NCI-H2196 treated with DMSO at 0.1 percent for 48 hours (cell line): ENCODE measurements at regions not wholly inside any gene's neighbourhood (a gene's known extent, or its start where the extent isn't known, plus 50 kb on each side); places are given as distances from the start of the nearest gene placed in this dataset.
A peak's percentile ranks its signal among the peaks of the same experiment; 100 is the strongest.
"Not testable (repeated sequence)": the region's sequence is repeated elsewhere in the genome, so short reads cannot be mapped to it uniquely, and the experiment has no call there.

Experiments
- DNase-seq: peaks from one replicate; lab custom pipeline; 2025; ENCODE audit not compliant: unreplicated experiment; lab: John Stamatoyannopoulos, UW

DNA sequence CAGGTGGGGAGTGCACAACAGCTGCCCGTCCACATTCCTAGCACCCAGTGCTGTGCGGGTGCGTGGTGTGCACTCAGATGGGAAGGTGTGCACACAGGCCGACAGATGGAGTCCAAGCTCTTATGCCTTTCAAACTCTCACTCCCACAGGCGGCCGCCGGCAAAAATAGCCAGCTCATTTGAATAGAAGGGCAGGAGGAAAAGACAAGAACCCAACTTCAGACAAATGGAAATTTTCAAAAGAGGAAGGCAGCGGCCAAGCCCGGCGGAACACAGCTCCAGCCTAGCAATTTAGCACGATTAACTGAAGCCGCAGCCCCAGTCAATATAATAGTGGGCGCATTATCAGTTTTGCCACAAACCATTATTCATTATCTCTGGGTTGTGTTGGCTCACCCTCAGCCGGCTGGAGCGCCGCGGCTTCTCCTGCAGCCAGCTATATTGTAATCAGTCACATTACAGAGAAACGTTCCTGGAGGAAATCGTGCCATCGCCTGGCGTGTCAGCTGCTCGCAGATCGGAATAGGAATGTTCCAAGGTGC, 103.9 kb upstream of the SEC14L1 start:
- no peak for DNase-seq

DNA sequence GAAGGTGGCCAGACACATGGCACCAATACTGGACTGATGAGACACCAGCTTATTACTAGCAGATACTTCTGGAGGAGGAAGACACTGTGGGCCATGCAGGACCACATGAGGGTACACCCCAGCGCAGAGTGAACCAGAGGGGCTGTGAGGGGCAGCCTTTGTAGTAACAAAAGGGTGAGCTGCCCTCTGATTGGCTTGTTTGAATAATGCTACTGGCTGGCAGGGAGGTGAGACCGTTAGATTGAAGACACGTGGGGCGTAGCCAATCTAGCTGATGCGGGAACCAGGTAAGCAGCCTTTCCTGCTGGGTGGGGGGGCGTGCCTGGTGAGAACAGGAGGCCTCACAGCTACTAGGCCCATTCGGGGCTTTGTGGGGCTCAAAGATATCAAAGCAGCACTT, 102.8 kb upstream of the SEC14L1 start:
- no peak for DNase-seq

DNA sequence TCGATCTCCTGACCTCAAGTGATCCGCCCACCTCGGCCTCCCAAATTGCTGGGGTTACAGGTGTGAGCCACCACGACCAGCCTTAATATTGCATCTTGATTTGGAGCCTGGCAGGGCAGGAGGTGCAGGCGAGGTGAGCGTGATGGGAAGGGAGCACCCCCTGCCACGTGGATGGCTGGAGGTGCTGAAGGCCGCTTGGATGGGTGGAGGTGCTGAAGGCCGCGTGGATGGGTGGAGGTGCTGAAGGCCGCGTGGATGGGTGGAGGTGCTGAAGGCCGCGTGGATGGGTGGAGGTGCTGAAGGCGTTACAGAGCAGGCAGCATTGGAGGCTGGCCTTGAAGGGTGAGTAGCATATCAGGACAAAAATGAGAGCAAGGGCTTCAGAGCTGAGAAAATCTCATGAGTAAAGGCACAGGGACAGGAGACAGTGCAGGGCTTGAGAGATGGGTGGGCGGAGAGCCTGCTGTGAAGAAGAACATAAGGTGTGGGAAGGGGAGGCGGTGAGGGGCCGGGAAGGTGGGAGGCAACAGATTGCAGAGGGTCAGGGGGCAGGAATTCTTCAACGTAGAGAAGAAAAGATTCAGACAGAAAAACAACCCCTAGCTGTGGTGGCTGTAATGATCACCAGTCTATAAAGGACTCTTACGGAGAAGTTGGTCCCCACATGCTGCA, 101.7 kb upstream of the SEC14L1 start:
- no peak for DNase-seq

DNA sequence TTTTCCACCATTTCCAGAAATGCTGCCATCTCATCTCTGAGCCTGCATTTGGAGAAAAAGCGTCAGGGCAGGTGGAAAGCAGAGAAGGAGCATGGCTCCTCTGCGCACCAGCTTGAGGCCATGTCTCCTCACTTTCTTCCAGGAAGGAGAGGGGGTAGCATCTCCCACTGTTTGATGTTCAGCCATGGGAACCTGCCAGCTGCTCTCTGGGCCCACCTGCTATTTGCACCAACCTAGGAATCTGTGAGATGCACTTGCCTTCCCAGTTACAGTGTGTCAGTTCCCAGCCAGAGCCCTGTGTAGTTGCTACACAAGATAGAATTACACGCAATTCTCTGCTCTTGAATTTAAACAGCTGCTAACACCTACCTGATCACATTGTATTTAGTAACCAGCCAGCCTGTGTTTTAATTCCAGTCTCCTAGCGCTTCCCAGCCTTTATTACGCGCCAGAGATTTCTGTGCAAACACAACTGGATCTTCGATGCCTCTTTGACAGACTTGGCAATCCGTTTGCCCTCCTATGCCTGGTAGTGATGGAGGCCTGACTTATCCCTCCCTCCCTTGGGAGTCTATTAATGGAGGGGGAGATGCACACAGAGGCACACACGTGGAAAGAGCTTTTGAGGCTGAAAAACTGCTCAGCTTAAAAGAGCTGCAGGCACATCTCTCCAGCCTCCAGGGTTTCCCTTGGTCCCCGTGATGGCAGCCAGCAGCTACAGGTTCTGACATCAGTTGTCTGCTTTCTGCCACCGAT, 98.1 kb upstream of the SEC14L1 start:
- DNase-seq: peak; percentile 86

DNA sequence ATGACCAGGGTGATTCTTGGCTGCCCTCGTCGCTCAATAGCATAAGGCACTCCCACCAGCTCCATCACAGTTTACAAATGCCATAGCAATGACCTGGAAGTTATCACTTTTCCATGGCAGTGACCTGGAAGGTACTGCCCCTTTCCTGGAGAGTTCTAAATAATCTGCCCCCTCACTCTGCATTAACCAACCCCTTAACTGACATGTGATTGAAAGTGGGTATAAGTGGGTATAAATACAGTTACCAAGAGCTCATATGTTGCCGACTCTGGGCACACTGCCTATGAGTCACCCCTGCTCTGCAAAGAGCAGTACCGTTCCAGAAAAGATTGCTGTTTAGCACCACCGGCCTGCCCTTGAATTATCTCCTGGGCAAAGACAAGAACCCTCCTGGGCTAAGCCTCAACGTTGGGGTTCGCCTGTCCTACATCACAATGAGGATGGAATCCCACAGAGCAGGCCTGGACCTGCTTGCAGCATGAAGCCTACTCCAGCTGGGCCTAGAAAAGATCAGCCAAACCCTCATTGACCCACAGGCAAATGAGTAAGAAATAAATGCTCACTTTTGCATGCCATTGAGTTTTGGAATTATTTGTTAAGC, 95.2 kb upstream of the SEC14L1 start:
- no peak for DNase-seq

DNA sequence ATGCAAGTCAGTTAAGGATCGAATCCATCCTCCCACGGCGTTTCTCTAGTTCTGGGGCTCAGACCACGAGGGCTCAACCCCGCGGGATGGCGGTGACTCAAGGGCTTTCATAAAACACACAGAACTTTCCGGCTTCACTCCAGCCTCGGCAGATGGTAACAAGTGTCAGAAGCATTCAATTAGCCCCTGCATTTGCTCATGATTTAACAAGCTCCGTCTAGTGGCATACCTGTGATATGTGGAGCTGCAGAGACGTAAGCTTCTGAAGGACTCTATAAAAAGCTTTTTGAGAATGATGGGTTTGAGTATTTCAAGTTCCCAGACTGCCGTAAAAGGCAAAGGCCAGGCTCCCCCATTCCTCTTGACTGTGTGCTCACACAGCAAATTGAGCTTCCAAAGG, 91.3 kb upstream of the SEC14L1 start:
- DNase-seq: no peak

DNA sequence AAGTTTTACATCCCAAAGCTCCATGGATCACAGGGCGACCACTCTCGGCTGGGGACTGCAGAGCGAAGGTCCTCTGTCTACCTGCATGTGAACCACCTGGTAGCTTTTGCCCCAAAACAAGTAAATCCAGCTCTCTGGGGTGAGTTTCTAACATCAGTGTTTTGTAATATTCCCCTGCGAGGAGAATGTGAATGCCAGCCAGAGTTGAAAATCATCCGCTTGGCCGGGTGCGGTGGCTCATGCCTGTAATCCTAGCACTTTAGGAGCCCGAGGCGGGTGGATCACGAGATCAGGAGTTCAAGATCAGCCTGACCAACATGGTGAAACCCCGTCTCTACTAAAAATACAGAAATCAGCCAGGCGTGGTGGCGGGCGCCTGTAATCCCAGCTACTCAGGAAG, 89.9 kb upstream of the SEC14L1 start:
- not testable (repeated sequence) for DNase-seq

DNA sequence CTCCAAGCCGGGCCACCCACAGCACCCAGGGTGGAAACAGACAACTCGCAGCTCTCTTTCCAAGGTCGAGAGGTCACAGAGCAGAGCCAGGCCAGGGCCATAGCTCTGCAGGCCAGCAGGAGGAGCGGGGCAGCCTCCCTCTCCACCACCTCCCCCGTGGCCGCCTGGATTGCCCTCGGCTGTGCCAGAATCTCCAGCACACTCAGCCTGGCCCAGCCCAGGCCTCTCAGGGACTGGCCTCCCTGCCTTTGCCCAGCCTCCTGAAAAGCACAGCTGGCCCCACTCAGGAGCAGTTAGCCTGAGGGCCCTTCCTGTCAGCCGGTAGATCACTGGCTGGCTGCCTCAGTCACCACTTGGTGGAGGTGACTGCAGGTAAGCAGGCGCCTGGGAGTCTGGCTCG, 85.8 kb upstream of the SEC14L1 start:
- DNase-seq: peak; percentile 84

DNA sequence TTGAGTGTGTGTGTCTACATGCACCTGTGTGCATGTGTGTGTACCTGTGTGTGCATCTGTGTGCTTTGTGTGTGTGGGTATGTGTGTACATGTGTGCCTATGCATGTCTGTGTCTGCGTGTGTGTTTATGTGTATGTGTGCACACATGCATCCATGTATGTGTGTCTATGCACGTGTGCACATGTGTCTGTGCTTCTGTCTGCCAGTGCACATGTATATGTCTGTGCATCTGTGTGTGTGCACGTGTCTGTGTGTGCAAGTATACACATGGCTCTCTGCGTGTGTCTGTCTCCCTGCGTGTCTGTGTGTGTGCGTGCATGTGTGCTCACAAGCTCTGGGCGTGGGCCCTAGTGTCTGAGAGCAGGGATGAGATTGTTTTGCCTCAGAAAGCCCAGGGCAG, 85.3 kb upstream of the SEC14L1 start:
- no peak for DNase-seq

DNA sequence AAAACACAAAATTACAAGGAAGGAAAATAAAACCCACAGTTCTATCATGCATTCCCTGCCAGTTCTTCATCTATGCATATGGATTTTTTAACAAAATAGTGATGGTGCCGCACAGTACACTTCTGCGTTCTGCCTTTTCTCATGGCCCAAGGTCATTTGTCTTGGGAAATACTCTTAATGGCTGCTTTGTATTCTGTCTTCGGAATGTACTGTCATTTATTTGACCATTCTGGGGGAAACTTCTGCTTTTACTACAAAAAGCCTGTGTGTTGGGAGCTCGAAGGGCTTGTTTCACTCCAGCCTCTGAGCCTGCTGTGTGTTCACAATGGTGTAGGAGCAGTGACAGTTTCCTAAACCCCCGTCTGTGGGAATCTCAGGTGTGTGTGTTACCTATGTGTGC, 82.8 kb upstream of the SEC14L1 start:
- DNase-seq: no peak

DNA sequence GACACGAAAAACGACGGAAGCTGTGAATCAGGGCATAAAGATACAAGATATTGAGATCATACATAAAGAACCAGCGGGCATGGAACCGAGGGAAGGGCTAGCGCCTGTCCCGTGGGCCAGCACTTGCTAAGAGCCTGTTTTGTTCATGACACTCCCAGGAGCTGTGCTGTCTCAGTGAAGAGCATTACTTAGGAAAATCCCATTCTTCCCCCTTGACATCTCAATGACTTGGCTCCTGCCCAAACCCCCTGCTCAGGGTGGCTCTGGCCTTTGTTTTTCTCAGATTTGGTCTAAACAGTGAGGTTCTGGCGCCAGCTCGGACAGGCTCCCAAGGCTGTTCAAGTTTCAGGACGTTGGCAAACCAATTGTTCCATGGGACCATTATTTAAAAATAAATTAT, 79.1 kb upstream of the SEC14L1 start:
- DNase-seq: no peak

DNA sequence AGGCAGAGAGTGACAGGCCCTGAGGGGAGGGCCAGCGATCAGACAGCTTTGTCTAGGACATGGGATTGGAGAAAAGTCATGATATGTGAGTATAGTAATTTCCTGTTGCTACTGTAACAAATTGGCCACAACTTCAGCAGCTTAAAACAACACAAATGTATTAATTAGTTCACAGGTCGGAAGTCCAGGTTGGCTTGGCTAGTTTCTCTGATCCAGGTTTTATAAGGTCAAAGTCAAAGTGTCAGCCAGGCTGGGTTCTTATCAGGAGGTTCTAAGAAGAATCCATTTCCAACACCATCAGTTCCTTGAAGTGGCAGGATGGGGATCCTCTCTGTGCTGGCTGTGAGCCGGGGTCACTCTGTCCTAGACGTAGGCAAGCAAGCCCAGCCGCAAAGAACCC, 76.2 kb upstream of the SEC14L1 start:
- DNase-seq: no peak

DNA sequence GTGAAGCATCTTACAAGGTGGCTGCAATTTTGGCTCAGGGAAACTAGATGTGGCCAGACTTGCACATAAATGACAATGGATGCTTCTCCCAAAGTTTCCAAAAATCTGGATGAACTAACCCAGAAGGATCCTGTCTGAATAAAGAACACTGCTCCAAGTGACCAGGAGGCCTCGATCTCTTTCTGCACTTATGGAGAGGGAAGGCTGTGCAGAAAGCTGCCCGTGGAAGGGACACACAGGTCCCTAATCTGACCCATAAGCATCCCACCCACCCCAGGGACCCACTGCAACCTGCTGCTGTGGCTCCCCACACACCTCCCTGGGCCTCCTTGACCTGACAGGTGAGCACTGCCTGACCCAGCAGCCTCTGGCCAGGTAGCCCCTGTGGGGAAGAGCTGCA, 74.6 kb upstream of the SEC14L1 start:
- DNase-seq: no peak

DNA sequence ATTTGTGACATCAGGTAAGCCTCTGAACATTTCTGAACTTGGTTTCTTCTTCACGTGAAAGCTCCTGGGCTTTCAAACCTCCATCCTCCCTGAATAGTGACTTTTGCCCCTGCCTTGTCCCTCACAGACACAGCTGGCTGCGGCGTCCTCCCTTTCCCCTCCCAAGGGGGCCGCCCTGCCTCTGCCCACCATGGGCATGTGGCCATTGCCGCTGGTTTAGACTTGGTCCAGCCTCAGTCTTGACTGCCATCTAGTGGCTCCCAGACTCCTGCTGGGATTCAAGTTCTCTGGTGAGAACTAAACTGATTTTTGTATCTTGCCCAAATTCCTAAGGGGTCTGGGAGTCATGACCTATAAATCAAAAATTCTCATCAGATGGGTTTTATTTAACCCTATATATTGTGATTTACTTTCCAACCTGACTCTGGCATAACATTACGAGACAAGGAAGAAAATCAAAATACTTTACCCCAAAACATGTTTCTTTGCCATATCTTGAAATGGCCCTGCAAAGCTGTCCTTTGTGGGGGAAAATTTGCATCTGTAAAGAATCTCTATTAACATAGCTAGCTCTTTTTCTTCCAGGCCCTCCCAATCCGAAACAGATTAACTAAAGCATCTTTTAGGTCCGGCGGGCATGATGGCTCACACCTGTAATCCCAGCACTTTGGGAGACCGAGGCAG, 73.9 kb upstream of the SEC14L1 start:
- peak; percentile 63 for DNase-seq

DNA sequence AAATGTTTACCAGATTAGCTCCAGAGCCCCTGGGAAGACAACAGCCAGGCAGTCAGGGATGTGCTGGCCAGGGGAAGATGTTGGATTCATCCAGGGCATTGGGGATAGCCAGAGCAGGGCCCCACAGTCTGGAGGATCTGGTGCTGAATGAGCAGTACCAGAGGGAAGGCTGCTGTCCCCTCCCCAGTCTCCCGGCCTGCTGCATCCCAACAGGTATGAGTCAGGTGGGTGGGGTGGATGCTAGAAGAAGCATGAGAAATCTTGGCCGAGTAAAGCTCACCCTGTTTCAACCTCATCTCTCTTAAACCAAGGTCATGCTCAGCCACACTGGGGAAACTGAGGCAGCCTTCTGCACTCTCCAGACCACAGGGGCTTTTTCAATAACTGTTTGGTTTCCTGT, 71.9 kb upstream of the SEC14L1 start:
- DNase-seq: no peak

DNA sequence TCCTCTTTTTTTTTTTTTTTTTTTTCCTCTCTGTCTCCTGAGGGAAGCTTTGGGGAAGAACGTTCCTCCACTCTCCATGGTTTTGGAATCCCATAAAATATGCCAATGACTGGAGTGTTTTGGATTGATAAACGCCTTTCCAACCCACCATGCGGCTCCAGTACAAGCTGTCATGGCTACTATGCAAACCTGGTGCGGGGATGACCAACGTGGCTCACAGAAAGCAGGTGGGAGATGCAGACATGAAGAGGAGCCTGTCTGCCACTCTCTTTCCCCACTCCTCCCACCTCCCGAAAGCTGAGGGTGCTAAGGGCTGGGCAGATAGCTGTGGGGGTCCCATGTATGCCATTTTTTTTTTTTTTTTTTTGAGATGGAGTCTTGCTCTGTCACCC, 69.9 kb upstream of the SEC14L1 start:
- DNase-seq: no peak

DNA sequence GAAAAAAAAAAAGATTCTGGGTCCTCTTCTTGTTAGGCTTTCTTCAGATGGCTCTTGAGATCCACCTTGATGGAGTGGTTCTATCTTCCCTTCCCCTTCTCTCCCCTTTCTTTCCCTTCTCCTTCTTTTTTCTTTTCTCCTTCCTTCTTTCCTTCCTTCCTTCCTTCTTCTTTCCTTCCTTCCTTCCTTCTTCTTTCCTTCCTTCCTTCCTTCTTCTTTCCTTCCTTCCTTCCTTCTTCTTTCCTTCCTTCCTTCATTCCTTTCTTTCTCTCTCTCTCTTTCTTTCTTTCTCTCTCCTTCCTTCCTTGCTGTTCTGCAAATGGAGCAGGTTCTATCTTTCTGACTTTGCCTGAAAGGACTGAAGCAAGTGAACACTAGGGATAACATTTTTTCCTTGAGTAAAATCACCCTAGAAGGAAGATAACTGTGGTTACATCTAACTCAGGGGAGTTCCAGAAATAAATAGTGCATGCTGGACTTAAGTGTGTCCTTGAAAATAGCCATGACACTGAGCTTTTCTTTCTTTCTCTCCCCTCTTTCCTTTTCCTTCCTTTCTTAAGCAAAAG, 68.8 kb upstream of the SEC14L1 start:
- DNase-seq: no peak

DNA sequence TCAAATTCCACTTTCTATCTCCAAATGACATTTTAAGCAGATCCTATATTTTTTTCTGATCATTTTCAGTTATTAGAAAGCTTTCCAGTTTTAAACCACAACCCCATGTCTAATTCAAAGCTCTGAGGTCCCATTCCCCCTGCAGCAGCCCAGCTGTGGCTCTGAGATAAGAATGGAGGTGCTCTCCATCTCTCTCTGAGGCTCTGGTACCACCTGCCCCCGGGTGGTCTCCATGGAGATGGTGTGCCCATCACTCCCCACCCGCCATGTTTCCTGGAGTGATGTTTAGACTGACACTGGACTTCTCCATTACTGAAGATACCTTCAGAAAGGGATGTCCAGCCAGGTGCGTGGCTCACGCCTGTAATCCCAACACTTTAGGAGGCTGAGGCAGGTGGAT, 68.1 kb upstream of the SEC14L1 start:
- no peak for DNase-seq

DNA sequence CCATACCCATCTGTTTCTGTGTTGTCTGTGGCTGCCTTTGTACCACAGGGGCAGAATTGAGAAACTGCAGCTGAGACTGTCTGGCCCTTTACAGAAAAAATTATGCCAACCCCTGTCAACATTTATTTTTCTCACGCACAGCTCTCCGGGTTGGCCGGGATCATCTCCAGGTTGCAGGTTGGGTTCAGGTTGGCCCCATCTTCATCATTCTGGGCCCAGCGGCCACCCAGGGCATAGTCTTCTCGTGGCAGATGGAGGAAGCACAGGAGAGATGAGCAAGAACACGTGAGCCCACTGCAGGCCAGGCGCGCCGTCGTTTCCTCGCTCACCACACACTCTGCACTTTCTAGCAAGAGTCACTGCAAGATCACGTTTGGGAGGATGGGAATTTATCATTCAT, 66.1 kb upstream of the SEC14L1 start:
- DNase-seq: no peak

DNA sequence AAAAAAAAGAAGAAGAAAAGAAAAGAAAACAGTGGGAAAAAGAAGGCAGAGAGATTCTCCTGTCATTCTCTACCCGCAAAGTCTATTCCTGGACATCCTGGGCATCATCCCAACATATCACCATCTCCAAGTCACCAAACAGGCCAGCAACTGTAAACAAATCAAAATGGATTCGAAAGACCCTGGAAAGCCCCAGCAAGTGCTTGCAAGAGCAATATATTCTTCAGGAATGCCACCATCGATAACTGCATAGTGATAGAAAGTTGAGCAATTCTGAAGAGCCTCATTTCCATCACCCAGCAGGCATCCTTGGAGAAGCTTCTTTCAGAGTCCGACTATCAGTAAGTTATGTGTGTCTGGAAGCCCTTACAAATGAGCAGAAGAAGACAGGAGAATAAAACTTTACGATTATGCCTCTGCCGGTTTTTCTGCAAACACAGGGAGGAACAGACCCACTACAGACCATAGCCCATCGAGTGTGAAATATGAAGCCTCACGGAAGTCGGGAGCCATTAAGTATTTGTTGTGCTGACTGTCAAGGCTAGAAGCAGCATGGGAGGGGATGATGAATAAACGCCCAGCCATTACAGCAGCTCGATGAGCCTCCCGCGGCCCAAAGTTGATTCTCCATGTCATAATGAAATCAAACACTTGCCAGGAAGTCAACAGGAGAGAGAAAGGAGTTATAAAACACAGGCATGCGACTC, 64.5 kb upstream of the SEC14L1 start:
- DNase-seq: peak; percentile 56

DNA sequence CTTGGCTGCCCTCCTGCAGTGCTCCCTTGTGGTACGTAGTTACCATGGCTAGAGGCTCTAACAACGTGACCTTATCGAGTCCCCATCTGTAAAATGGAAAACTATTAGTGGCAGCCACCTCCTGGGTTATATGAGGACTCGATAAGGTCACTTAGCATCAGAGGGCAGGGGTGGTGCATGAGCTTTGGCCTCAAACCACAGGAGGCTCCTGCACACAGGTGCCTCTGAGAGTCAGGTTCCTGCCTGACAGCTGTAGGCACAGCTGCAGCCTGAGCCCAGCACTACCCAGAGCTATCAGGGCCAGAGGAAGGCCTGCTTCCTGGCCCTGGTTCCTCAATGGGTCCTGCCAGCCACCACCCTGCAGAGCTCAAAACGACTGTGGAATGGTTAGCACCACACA, 57.2 kb upstream of the SEC14L1 start:
- peak; percentile 78 for DNase-seq
